Pancreas (tissue), 10 donors: ENCODE measurements at regions not wholly inside any gene's neighbourhood (a gene's known extent, or its start where the extent isn't known, plus 50 kb on each side); places are given as distances from the start of the nearest gene placed in this dataset.

ENCODE experiments used
- ATAC-seq, 4 donors: fragments of 200-7000 bp; cut with Tn5 transposase; one replicate each; pipeline versions ENCODE4 v1.8.0 to v1.9.1; 2020; ENCODE audit warnings: mild to moderate bottlenecking in 4 of 4, moderate library complexity in 4 of 4
- DNase-seq, 6 donors: peaks; one replicate each; pipeline ENCODE4 v3.0.0-alpha.2; 2020
- FAIRE-seq: peaks from 2 replicates; lab custom pipeline; 2012; peaks lifted over from hg19 to GRCh38; lab: Jason Lieb, UNC
- H3K27ac ChIP-seq, 4 donors: fragments of 200-600 bp; sonication (generic); 1 replicate in 3 of 4; 2 replicates in 1 of 4; pipeline versions ENCODE4 v1.5.0 to v1.8.0; 2020
- H3K27me3 ChIP-seq, 4 donors: fragments of 200-600 bp; one replicate each; pipeline ENCODE4 v1.8.0; 2021
- H3K36me3 ChIP-seq, 3 donors: fragments of 200-600 bp; sonication (generic) in 1 of 3; one replicate each; pipeline versions ENCODE4 v1.5.0 to v1.8.0; 2020 to 2021
- H3K4me1 ChIP-seq, 3 donors: fragments of 200-600 bp; one replicate each; pipeline ENCODE4 v1.8.0; 2021
- H3K4me3 ChIP-seq, 4 donors: fragments of 200-600 bp; sonication (generic) in 2 of 4; one replicate each; pipeline versions ENCODE4 v1.5.0 to v1.8.0; 2020 to 2021
- H3K9me3 ChIP-seq, 4 donors: fragments of 200-600 bp; one replicate each; pipeline ENCODE4 v1.8.0; 2021
- CTCF ChIP-seq, 4 donors: fragments of 200-600 bp; sonication (generic) in 3 of 4; IDR thresholded peaks; one replicate each; pipeline versions ENCODE4 v1.5.0 to v1.8.0; 2021; ENCODE audit warnings: antibody characterized with exemption in 4 of 4
- WGBS, 2 donors: extraction: QIAGEN DNeasy Blood & Tissue Kit; methylation state at CpG; one replicate each; pipeline ENCODE4 v1.1.7; 2013; 5-methylcytosine and 5-hydroxymethylcytosine counted together
- intact Hi-C, 3 donors: fragments of 100-400 bp; cut with DNase I; formaldehyde crosslinking; loops; one replicate each; pipeline versions ENCODE4 v1.11.1 to v1.14.2; 2022
- donor health status: healthy with polysubstance abuse.
- donor health status: DM: no; HTN: no; CAD: no; lungs with moderate emphysema.
- donor health status: DM: no; HTN: no; CAD: no.
- donor health status: control.
- donor health status: control.
- donor health status: Bipolar disorder and iron deficiency.
- donor health status: DM: yes; HTN: yes; CAD: no.
- donor health status: DM: no; HTN: no; CAD: no.
- donor health status: DM: no; HTN: no; CAD: no.
- donor health status: DM: yes; HTN: yes; CAD: no.

- no peaks in the 10 kb centered on the region for H3K4me1 ChIP-seq
- H3K36me3 ChIP-seq, result no peaks in the 10 kb centered on the region
- H3K9me3 ChIP-seq, result no peaks in the 10 kb centered on the region
- no peak for TF ChIP-seq CTCF (IDR thresholded peaks at IDR 0.05)
- FAIRE-seq, result no peak
- no peak overlapping the region for H3K4me3 ChIP-seq
- 77 to 83% methylated on average over 5 of the region's 5 CpGs for WGBS, 2 donors
- no peak for ATAC-seq
- no peaks in the 10 kb centered on the region for H3K27me3 ChIP-seq
- intact Hi-C loops, result no loop called here
- H3K27ac ChIP-seq, result no peak overlapping the region
- DNase-seq, result peak in 1 of 6 donors; percentile 18
Observed at GRCh38 chr4:134126955-134127354, 74.6 kb downstream of the PABPC4L start.

GRCh38 chr4:134126000-134126560 is 75.5 kb downstream of the PABPC4L start:
- Histone ChIP-seq H3K4me1 (no peaks in the 10 kb centered on the region), H3K36me3 (no peaks in the 10 kb centered on the region), H3K27me3 (no peaks in the 10 kb centered on the region), H3K9me3 (no peaks in the 10 kb centered on the region), H3K27ac (no peak overlapping the region), H3K4me3 (no peak overlapping the region)
- intact Hi-C loops, result no loop called here
- FAIRE-seq (no peak), ATAC-seq (no peak), DNase-seq (no peak)
- TF ChIP-seq CTCF (IDR thresholded peaks at IDR 0.05), result no peak
- 50 to 52% methylated on average over 1 of the region's 1 CpG for WGBS, 2 donors

GRCh38 chr4:134122903-134123302 is 78.7 kb downstream of the PABPC4L start:
- no peak for DNase-seq
- intact Hi-C loops, result no loop called here
- no peak for TF ChIP-seq CTCF (IDR thresholded peaks at IDR 0.05)
- Histone ChIP-seq H3K36me3 (no peaks in the 10 kb centered on the region), H3K9me3 (no peaks in the 10 kb centered on the region), H3K27me3 (no peaks in the 10 kb centered on the region), H3K4me3 (no peak overlapping the region), H3K27ac (no peak overlapping the region), H3K4me1 (no peaks in the 10 kb centered on the region)
- no peak for FAIRE-seq
- WGBS, 2 donors, result 73% methylated on average over 1 of the region's 1 CpG
- ATAC-seq, result no peak

GRCh38 chr4:134117392-134118183 is 84.0 kb downstream of the PABPC4L start:
- no peaks in the 10 kb centered on the region for H3K9me3 ChIP-seq
- ATAC-seq (no peak), DNase-seq (no peak), FAIRE-seq (no peak)
- no peaks in the 10 kb centered on the region for H3K36me3 ChIP-seq
- H3K27ac ChIP-seq, result no peak overlapping the region
- no peak for TF ChIP-seq CTCF (IDR thresholded peaks at IDR 0.05)
- H3K27me3 ChIP-seq, result no peaks in the 10 kb centered on the region
- no peak overlapping the region for H3K4me3 ChIP-seq
- H3K4me1 ChIP-seq, result no peaks in the 10 kb centered on the region
- intact Hi-C loops, result no loop called here
- WGBS, 2 donors, result 53 to 61% methylated on average over 2 of the region's 2 CpGs

GRCh38 chr4:134089885-134090284 is 111.7 kb downstream of the PABPC4L start:
- WGBS, 2 donors, result 37% methylated on average over 3 of the region's 3 CpGs
- Histone ChIP-seq H3K36me3 (no peaks in the 10 kb centered on the region), H3K27ac (no peak overlapping the region), H3K27me3 (no peaks in the 10 kb centered on the region), H3K9me3 (no peaks in the 10 kb centered on the region), H3K4me1 (no peaks in the 10 kb centered on the region), H3K4me3 (no peak overlapping the region)
- no peak for ATAC-seq
- no peak for FAIRE-seq
- no peak for TF ChIP-seq CTCF (IDR thresholded peaks at IDR 0.05)
- DNase-seq, result no peak
- intact Hi-C loops, result no loop called here
